ENCODE measurements at regions not wholly inside any gene's neighbourhood (a gene's known extent, or its start where the extent isn't known, plus 50 kb on each side); places are given as distances from the start of the nearest gene placed in this dataset.

- TF ChIP-seq GATA2 (IDR thresholded peaks at IDR 0.05; ENCODE audit: low read depth, low read length) = no peak
- TF ChIP-seq GATA3 (IDR thresholded peaks at IDR 0.05; ENCODE audit: low read depth, low read length) = no peak
These were observed 186.4 kb upstream of the TMC3 start for GRCh38 chr15:81560405-81560804.

Data from SH-SY5Y (cell line).